Right lobe of liver (tissue), 6 donors: ENCODE measurements at regions not wholly inside any gene's neighbourhood (a gene's known extent, or its start where the extent isn't known, plus 50 kb on each side); places are given as distances from the start of the nearest gene placed in this dataset.
"Not testable (repeated sequence)": the region's sequence is repeated elsewhere in the genome, so short reads cannot be mapped to it uniquely, and the experiment has no call there.

Source experiments
- ATAC-seq, 4 donors: fragments of 200-7000 bp; cut with Tn5 transposase; one replicate each; pipeline ENCODE4 v1.9.1; 2020; ENCODE audit warnings: mild to moderate bottlenecking in 4 of 4, moderate library complexity in 4 of 4
- DNase-seq, 3 donors: peaks; one replicate each; pipeline ENCODE4 v3.0.0-alpha.2; 2020
- H3K27ac ChIP-seq, 3 donors: fragments of 200-600 bp; one replicate each; pipeline ENCODE4 v1.8.0; 2022
- H3K27me3 ChIP-seq, 2 donors: fragments of 200-600 bp; one replicate each; pipeline ENCODE4 v1.8.0; 2022
- H3K36me3 ChIP-seq, 4 donors: fragments of 200-600 bp; sonication (generic) in 1 of 4; one replicate each; pipeline versions ENCODE4 v1.5.1 to v1.8.0; 2017 to 2022; ENCODE audit warnings: control low read depth in 1 of 4
- H3K4me1 ChIP-seq, 4 donors: fragments of 200-600 bp; sonication (generic) in 1 of 4; one replicate each; pipeline versions ENCODE4 v1.5.1 to v1.8.0; 2017 to 2022; ENCODE audit warnings: control low read depth in 1 of 4
- H3K4me3 ChIP-seq, 3 donors: fragments of 200-600 bp; one replicate each; pipeline ENCODE4 v1.8.0; 2022
- H3K9me3 ChIP-seq, 4 donors: fragments of 200-600 bp; sonication (generic) in 1 of 4; one replicate each; pipeline versions ENCODE4 v1.5.1 to v1.8.0; 2017 to 2022; ENCODE audit warnings: control low read depth in 1 of 4
- POLR2A ChIP-seq: fragments of 450-650 bp; IDR thresholded peaks from one replicate; pipeline ENCODE4 v1.6.1; 2017; ENCODE audit warnings: antibody characterized with exemption, mild to moderate bottlenecking
- WGBS: methylation state at CpG from one replicate; pipeline ENCODE4 v1.1.6; 2018; ENCODE audit warnings: low coverage, low lambda C conversion rate; ENCODE audit not compliant: insufficient coverage; ENCODE audit errors: missing lambda C conversion rate; 5-methylcytosine and 5-hydroxymethylcytosine counted together
- intact Hi-C, 2 donors: fragments of 100-400 bp; cut with DNase I; formaldehyde crosslinking; loops; one replicate each; pipeline versions ENCODE4 v1.11.2 to v1.14.1; 2022
- TF ChIP-seq, protein P1 (sequence below), 4 donors: fragments of 200-600 bp in 3 of 4; fragments of 450-650 bp in 1 of 4; IDR thresholded peaks; one replicate each; pipeline versions ENCODE4 v1.5.1 to v1.8.0; 2016 to 2022; ENCODE audit warnings: antibody characterized with exemption in 4 of 4, mild to moderate bottlenecking in 2 of 4
- donor health status: DM: no; HTN: yes; CAD: no.
- donor health status: DM: no; HTN: no; CAD: no.
- donor health status: DM: no; HTN: no; CAD: no.
- donor health status: DM: no; HTN: yes; CAD: no.
- donor health status: DM: no; HTN: yes; CAD: no.

- H3K36me3 ChIP-seq: no peaks in the 10 kb centered on the region
- DNase-seq (no peak), ATAC-seq (no peak)
- no peaks in the 10 kb centered on the region for H3K9me3 ChIP-seq
- WGBS: 57% methylated on average over 3 of the region's 3 CpGs
- H3K27me3 ChIP-seq: no peaks in the 10 kb centered on the region
- no peak overlapping the region for H3K4me3 ChIP-seq
- no peak overlapping the region for H3K27ac ChIP-seq
- H3K4me1 ChIP-seq: no peaks in the 10 kb centered on the region
- no peak for TF ChIP-seq POLR2A
- TF ChIP-seq, protein P1, sequence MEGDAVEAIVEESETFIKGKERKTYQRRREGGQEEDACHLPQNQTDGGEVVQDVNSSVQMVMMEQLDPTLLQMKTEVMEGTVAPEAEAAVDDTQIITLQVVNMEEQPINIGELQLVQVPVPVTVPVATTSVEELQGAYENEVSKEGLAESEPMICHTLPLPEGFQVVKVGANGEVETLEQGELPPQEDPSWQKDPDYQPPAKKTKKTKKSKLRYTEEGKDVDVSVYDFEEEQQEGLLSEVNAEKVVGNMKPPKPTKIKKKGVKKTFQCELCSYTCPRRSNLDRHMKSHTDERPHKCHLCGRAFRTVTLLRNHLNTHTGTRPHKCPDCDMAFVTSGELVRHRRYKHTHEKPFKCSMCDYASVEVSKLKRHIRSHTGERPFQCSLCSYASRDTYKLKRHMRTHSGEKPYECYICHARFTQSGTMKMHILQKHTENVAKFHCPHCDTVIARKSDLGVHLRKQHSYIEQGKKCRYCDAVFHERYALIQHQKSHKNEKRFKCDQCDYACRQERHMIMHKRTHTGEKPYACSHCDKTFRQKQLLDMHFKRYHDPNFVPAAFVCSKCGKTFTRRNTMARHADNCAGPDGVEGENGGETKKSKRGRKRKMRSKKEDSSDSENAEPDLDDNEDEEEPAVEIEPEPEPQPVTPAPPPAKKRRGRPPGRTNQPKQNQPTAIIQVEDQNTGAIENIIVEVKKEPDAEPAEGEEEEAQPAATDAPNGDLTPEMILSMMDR (IDR thresholded peaks at IDR 0.05): no peak
- intact Hi-C loops: no loop called here
Observed at GRCh38 chr3:146368882-146369523, 100.4 kb downstream of the PLSCR2 start.

- intact Hi-C loops: no loop called here
- Histone ChIP-seq H3K4me1 (no peaks in the 10 kb centered on the region), H3K9me3 (no peaks in the 10 kb centered on the region), H3K27ac (no peak overlapping the region), H3K4me3 (no peak overlapping the region), H3K27me3 (no peaks in the 10 kb centered on the region), H3K36me3 (no peaks in the 10 kb centered on the region)
- 57% methylated on average over 1 of the region's 1 CpG for WGBS
- no peak for DNase-seq
- ATAC-seq: no peak
- TF ChIP-seq, protein P1 (IDR thresholded peaks at IDR 0.05): no peak
- TF ChIP-seq POLR2A: no peak
Observed at GRCh38 chr3:146359841-146360240, 108.9 kb upstream of the PLSCR4 start.

DNA sequence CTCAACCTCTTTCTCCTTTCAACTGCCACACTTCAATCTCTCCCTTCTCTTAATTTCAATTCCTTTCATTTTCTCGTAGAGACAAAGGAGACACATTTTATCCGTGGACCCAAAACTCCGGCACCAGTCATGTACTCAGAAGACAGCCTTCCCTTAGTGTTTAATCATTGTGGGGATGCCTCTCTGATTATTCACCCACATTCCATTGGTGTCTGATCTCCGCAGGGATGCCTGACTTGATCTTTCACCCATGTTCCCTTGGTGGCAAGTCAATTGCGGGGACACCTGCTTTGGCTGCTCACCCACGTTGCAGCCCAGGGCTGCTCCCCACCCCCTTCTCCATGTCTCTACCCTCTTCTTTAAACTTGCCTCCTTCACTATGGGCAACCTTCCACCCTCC, 103.5 kb upstream of the PLSCR4 start:
- H3K36me3 ChIP-seq, H3K4me3 ChIP-seq, H3K4me1 ChIP-seq, H3K27me3 ChIP-seq, ATAC-seq, H3K9me3 ChIP-seq, intact Hi-C loops, DNase-seq, H3K27ac ChIP-seq: not testable (repeated sequence)
- 70% methylated on average over 6 of the region's 6 CpGs for WGBS

GRCh38 chr3:146350852-146351251, 99.9 kb upstream of the PLSCR4 start:
- no peak overlapping the region for H3K4me3 ChIP-seq
- no peaks in the 10 kb centered on the region for H3K4me1 ChIP-seq
- DNase-seq (no peak), ATAC-seq (no peak)
- intact Hi-C loops: no loop called here
- no peaks in the 10 kb centered on the region for H3K36me3 ChIP-seq
- TF ChIP-seq POLR2A: no peak
- TF ChIP-seq, protein P1 (IDR thresholded peaks at IDR 0.05): no peak
- WGBS: 65% methylated on average over 2 of the region's 2 CpGs
- H3K27ac ChIP-seq: no peak overlapping the region
- no peaks in the 10 kb centered on the region for H3K9me3 ChIP-seq
- H3K27me3 ChIP-seq: no peaks in the 10 kb centered on the region

- no peak for TF ChIP-seq POLR2A
- TF ChIP-seq, protein P1 (IDR thresholded peaks at IDR 0.05): no peak
- Histone ChIP-seq H3K27me3 (no peaks in the 10 kb centered on the region), H3K27ac (no peak overlapping the region), H3K9me3 (no peaks in the 10 kb centered on the region), H3K4me1 (no peaks in the 10 kb centered on the region), H3K36me3 (no peaks in the 10 kb centered on the region), H3K4me3 (no peak overlapping the region)
- WGBS: 50% methylated on average over 2 of the region's 2 CpGs
- intact Hi-C loops: no loop called here
- no peak for DNase-seq
- no peak for ATAC-seq
Observed at GRCh38 chr3:146345900-146346299, 95.0 kb upstream of the PLSCR4 start.
